Esophagus squamous epithelium (tissue), 4 donors: ENCODE measurements at regions not wholly inside any gene's neighbourhood (a gene's known extent, or its start where the extent isn't known, plus 50 kb on each side); places are given as distances from the start of the nearest gene placed in this dataset.

Experiments
- CTCF ChIP-seq, 6 experiments: fragments of 450-650 bp in 4 of 6; fragments of 200-600 bp in 2 of 6; sonication (generic) in 2 of 6; IDR thresholded peaks; one replicate each; pipeline ENCODE4 v1.5.1; 2016 to 2019; ENCODE audit warnings: antibody characterized with exemption in 6 of 6, mild to moderate bottlenecking in 4 of 6, moderate library complexity in 4 of 6
- POLR2A ChIP-seq, 4 donors: fragments of 450-650 bp; IDR thresholded peaks; one replicate each; pipeline ENCODE4 v1.6.1; 2017; ENCODE audit warnings: antibody characterized with exemption in 4 of 4, mild to moderate bottlenecking in 4 of 4, moderate library complexity in 3 of 4

- TF ChIP-seq CTCF (IDR thresholded peaks at IDR 0.05), result no peak
- TF ChIP-seq POLR2A (IDR thresholded peaks at IDR 0.05), result no peak
Observed at GRCh38 chr2:117698287-117698686, 116.2 kb upstream of the DDX18 start.
